Adrenal gland (tissue), 9 donors: ENCODE measurements at regions not wholly inside any gene's neighbourhood (a gene's known extent, or its start where the extent isn't known, plus 50 kb on each side); places are given as distances from the start of the nearest gene placed in this dataset.

Source experiments
- DNase-seq, 7 donors: peaks; one replicate each; pipeline ENCODE4 v3.0.0-alpha.2; 2019 to 2020
- H3K27ac ChIP-seq, 5 donors: fragments of 200-600 bp; sonication (generic) in 4 of 5; 1 replicate in 3 of 5; 2 replicates in 2 of 5; pipeline versions ENCODE4 v1.5.1 to v1.8.0; 2016 to 2020; ENCODE audit warnings: mild to moderate bottlenecking in 1 of 5
- H3K27me3 ChIP-seq: fragments of 200-600 bp; 2 replicates; pipeline ENCODE4 v1.8.0; 2021
- H3K36me3 ChIP-seq, 2 donors: fragments of 200-600 bp; replicated peaks in 1 of 2; 1 replicate in 1 of 2; 2 replicates in 1 of 2; pipeline versions ENCODE4 v1.5.1 to v1.8.0; 2018 to 2022
- H3K4me1 ChIP-seq, 2 donors: fragments of 200-600 bp; replicated peaks in 1 of 2; 1 replicate in 1 of 2; 2 replicates in 1 of 2; pipeline versions ENCODE4 v1.5.1 to v1.8.0; 2018 to 2021
- H3K4me3 ChIP-seq, 4 donors: fragments of 200-600 bp; sonication (generic) in 3 of 4; one replicate each; pipeline ENCODE4 v1.5.1; 2016 to 2018
- H3K9me3 ChIP-seq, 3 donors: fragments of 200-600 bp; sonication (generic) in 1 of 3; replicated peaks in 1 of 3; 1 replicate in 2 of 3; 2 replicates in 1 of 3; pipeline versions ENCODE4 v1.5.1 to v1.8.0; 2016 to 2021
- CTCF ChIP-seq, 6 experiments: fragments of 450-650 bp in 4 of 6; fragments of 200-600 bp in 2 of 6; sonication (generic) in 1 of 6; IDR thresholded peaks; 1 replicate in 5 of 6; 2 replicates in 1 of 6; pipeline versions ENCODE4 v1.5.1 to v1.8.0; 2016 to 2021; ENCODE audit warnings: antibody characterized with exemption in 6 of 6, mild to moderate bottlenecking in 2 of 6, moderate library complexity in 1 of 6
- POLR2A ChIP-seq, 2 donors: fragments of 450-650 bp; IDR thresholded peaks; one replicate each; pipeline ENCODE4 v1.6.1; 2017; ENCODE audit warnings: antibody characterized with exemption in 2 of 2, mild to moderate bottlenecking in 2 of 2, moderate library complexity in 1 of 2
- WGBS, 4 donors: extraction: QIAGEN DNeasy Blood & Tissue Kit in 2 of 4; methylation state at CpG; one replicate each; pipeline versions ENCODE4 v1.1.5 to v1.1.7; 2013 to 2017; 5-methylcytosine and 5-hydroxymethylcytosine counted together
- intact Hi-C, 2 donors: fragments of 100-400 bp; cut with DNase I; formaldehyde crosslinking; loops; one replicate each; pipeline versions ENCODE4 v1.14.1 to v1.15.0; 2022 to 2023
- donor health status: healthy with polysubstance abuse.
- donor health status: Bipolar disorder and iron deficiency.
- donor health status: DM: yes; HTN: yes; CAD: no.
- donor health status: DM: no; HTN: no; CAD: no.
- donor health status: DM: no; HTN: no; CAD: no.

DNA sequence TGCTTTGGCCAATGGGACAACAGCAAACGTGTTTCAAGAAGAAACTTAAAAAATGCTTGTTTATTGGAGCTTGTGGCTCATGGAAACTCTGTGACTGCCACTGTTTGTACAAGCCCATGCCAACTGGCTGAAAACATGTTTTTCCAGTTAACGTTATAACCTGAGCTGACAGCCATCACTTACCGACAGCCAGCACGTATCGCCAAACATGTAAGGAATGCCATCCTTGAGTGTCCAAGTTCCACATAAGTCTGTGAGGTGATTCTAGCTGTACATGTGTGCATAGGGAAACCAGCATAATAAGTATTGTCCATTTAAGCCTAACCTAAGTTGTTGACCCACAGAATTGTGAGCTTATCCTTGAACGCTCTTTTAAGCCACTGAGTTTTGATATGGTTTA, 596.9 kb downstream of the TRHDE start:
- 79 to 87% (median 84%) methylated on average over 6 of the region's 6 CpGs for WGBS, 4 donors
- intact Hi-C loops: no loop called here
- Histone ChIP-seq H3K4me3 (no peak overlapping the region), H3K9me3 (no peaks in the 10 kb centered on the region), H3K36me3 (no peaks in the 10 kb centered on the region), H3K27ac (no peak overlapping the region), H3K27me3 (no peaks in the 10 kb centered on the region), H3K4me1 (no peaks in the 10 kb centered on the region)
- no peak for DNase-seq
- TF ChIP-seq POLR2A (IDR thresholded peaks at IDR 0.05) (no peak), CTCF (IDR thresholded peaks at IDR 0.05) (no peak)

- 48 to 56% (median 50%) methylated on average over 5 of the region's 5 CpGs for WGBS, 4 donors
- no peaks in the 10 kb centered on the region for H3K4me1 ChIP-seq
- H3K36me3 ChIP-seq: no peaks in the 10 kb centered on the region
- no peak overlapping the region for H3K27ac ChIP-seq
- no peaks in the 10 kb centered on the region for H3K27me3 ChIP-seq
- no peak for TF ChIP-seq CTCF (IDR thresholded peaks at IDR 0.05)
- intact Hi-C loops: no loop called here
- no peak overlapping the region for H3K4me3 ChIP-seq
- no peaks in the 10 kb centered on the region for H3K9me3 ChIP-seq
- no peak for DNase-seq
Observed at GRCh38 chr12:72872238-72872887, 600.2 kb downstream of the TRHDE start.

DNA sequence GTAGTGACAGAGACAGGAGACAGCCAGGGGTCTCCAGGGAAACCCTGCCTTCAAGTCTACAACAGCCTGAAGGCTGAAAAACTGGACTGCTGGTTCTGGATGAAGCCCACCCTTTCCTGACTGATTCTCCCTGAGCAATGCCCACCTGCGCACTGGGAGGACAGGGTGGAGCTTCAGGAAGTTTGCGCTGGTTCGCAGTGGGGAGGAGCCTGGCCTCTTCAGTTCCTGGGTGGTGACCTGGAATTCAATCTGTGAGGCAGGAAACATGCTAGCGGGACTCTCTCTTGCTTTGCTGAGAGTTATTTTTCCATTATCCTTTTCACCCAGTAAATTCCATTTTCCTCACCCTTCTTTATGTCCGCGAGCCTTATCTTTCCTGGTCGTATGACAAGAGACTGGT, 600.8 kb downstream of the TRHDE start:
- 78 to 80% (median 79%) methylated on average over 7 of the region's 7 CpGs for WGBS, 4 donors

DNA sequence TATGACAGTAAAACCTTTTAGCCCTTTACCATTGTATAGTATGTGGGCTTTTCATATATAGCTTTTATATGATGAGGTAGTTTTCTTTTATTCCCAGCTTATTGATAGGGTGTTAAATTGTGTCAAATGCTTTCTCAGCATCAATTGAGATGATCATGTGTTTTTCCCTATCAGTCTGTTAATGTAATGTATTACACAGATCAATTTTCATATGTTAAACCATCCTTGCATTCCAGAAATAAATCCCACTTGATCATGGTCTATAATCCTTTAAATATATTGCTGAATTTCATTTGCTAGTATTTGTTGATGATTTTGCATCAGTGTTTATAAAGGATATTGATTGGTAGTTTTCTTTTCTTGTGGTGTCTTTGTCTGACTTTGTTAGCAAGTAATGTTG, 603.9 kb downstream of the TRHDE start:
- no peaks in the 10 kb centered on the region for H3K36me3 ChIP-seq
- intact Hi-C loops: no loop called here
- H3K4me3 ChIP-seq: no peak overlapping the region
- no peaks in the 10 kb centered on the region for H3K4me1 ChIP-seq
- no peaks in the 10 kb centered on the region for H3K27me3 ChIP-seq
- DNase-seq: no peak
- H3K9me3 ChIP-seq: no peaks in the 10 kb centered on the region
- no peak overlapping the region for H3K27ac ChIP-seq
- no peak for TF ChIP-seq CTCF (IDR thresholded peaks at IDR 0.05)
- TF ChIP-seq POLR2A (IDR thresholded peaks at IDR 0.05): no peak

More for the DNA sequence above, 600.8 kb downstream of the TRHDE start:
- H3K4me1 ChIP-seq: no peaks in the 10 kb centered on the region
- intact Hi-C loops: no loop called here
- no peak overlapping the region for H3K4me3 ChIP-seq
- H3K27ac ChIP-seq: no peak overlapping the region
- DNase-seq: no peak
- TF ChIP-seq CTCF (IDR thresholded peaks at IDR 0.05): no peak
- no peak for TF ChIP-seq POLR2A (IDR thresholded peaks at IDR 0.05)
- no peaks in the 10 kb centered on the region for H3K27me3 ChIP-seq
- no peaks in the 10 kb centered on the region for H3K9me3 ChIP-seq
- H3K36me3 ChIP-seq: no peaks in the 10 kb centered on the region
